GM18517 (cell line): ENCODE measurements at regions not wholly inside any gene's neighbourhood (a gene's known extent, or its start where the extent isn't known, plus 50 kb on each side); places are given as distances from the start of the nearest gene placed in this dataset.

Experiments
- ATAC-seq: cut with Tn5 transposase; IDR thresholded peaks from one replicate; pipeline ENCODE4 v1.9.1; 2021; ENCODE audit warnings: mild to moderate bottlenecking, moderate library complexity; ENCODE audit not compliant: unreplicated experiment

DNA sequence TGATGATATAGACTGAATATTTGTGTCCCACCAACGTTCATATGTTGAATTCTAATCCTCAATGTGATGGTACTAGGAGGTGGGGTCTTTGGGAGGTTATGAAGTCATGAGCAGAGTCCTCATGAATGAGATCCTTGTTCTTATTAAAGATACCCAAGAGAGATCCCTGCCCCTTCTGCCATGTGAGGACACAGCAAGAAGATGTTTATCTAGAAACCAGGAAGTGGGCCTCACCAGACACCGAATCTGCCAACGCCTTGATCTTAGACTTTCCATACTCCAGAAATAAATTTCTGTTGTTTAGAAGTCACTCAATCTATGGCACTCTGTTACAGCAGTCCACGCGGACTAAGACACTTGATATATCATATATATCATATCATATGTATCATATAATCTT, 67.7 kb upstream of the GCM1 start:
- ATAC-seq: no peak

DNA sequence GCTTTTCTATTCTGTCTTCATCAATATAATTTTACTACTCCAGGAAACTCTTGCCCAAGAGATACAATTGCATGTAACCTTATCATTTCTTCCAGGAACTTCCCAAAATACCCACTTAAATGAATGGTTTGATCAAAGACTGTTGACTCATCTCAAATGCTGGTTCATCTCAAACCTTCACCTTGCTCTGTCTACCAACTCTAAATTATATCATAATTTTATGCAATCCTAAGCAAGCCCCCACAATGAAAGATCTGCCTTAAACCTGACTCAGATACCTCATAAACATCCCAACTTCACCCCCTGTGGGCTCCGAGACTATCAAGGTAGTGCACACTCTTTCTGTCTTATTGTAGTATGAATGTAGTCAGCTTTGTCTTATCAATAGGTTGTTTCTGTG, 65.5 kb upstream of the GCM1 start:
- no peak for ATAC-seq

DNA sequence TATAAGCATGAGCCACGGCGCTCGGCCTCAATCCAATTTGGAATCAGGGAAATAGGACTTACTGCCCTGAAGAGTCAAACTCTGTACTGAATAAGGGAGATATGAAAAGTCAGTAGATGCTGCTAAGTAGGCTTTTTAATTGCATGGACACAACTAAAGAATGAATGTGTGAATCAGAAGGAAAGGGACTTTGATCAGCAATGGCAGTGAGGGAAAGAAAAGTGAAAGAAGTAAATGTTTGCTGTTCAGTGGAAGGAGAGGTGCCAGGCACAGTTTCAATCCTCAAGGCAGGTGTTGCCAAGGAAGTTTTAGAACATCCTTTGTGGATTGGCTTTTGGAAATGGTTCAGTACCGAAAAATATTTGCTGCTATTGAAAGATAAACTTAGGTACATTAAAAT, 62.2 kb upstream of the GCM1 start:
- ATAC-seq: no peak

DNA sequence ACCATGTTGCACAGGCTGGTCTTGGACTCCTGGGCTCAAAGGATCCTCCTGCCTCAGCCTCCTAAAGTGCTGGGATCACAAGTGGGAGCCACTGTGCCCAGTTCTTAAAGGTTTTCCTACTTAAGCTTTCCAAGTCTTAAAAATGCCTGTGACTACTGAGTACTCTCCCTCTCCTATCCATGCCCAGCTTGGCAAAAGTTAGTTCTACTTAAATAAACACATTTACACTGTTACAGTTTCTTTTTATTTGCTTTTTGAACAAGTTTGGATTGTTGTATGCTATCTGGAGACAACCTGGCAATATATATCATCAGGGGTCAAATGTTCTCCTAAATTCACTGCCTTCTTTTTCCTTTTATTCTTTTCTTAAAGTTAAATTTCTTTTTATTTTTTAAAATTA, 61.0 kb upstream of the GCM1 start:
- ATAC-seq: no peak

DNA sequence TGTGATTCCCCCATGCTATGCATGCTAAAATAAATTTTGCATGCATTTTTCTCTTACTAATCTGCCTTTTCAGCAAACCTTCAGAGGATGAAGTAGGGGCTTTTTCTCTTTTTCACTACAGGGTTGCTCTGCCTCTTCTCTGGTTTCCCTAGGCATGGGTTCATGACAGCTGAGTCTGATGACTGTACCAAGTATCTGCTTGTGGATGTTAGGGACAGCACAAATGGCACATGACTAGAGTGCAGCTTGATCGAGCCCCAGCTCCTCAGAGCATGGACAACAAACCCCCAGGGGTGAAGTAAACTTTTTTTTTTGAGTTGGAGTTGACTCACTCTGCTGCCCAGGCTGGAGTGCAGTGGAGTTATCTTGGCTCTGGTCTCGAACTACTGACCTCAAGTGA, 57.1 kb upstream of the GCM1 start:
- no peak for ATAC-seq

DNA sequence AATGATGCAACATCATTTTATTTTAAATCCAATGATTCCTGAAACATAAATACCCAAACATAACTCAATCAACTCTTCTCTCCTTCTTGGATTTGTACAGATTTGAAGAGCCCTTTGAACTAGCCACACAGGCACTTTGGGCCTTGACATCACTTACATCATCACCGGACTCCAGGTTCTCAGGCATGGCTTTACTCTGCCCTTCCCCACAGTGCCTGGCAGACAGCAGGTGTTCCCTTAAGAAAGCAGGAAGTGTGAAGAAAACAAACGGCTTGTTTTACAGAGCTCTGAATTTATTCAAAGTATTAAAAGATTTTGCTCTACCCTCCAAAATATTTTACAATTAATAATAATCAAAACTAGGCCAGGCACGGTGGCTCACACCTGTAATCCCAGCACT, 54.8 kb upstream of the GCM1 start:
- no peak for ATAC-seq

DNA sequence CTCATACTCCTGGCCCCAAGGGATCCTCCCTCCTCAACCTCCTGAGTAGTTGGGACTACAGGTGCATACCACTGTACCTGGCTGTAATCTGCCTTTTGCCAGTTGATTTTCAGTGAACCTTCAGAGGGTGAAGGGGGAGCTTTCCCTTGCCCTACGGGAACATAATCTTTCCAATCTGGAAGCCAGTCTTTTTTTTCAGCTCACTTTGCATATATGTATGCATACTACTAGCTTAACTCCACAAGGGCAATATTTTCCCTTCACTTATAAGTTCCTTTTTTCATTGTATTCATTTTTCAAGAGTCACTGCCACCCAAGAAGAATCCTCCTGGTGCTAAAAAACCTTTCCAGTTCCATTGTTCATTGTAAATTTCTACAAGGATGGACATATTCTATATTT, 53.4 kb upstream of the GCM1 start:
- ATAC-seq: no peak

DNA sequence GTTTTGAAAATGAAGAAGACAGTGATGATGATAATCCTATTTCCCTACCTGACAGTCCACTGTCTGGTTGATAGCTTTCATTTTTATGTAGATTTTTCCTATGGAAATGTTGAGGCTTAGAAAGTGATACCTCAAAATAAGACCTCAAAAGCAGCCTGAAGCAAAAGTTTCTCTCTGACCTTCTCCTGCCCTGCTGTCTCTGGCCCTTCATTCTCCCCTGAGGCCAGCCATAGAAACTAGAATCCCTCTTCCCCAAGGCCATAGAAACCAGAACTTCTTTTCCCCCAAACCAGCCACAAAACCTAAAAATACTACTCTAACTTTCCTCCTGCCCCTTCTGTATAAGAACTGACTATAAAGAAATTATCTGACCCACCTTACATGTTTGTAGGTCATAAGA, 52.6 kb upstream of the GCM1 start:
- ATAC-seq: no peak

DNA sequence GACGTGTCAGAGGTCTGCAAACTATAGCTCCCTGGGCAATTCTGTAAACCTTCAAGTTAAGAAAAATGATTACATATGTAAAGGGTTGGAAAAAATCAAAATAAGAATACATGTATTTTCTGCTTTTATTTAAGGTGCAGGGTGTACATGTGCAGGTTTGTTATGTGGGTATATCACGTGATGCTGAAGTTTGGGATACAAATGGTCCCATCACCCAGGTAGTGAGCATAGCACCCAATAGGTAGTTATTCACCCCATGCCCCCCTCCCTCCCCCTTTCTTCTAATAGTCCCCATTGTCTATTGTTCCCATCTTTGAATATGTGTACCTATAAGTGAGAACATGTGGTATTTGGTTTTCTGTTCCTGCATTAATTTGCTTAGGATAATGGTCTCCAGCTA, 51.1 kb upstream of the GCM1 start:
- ATAC-seq: no peak

DNA sequence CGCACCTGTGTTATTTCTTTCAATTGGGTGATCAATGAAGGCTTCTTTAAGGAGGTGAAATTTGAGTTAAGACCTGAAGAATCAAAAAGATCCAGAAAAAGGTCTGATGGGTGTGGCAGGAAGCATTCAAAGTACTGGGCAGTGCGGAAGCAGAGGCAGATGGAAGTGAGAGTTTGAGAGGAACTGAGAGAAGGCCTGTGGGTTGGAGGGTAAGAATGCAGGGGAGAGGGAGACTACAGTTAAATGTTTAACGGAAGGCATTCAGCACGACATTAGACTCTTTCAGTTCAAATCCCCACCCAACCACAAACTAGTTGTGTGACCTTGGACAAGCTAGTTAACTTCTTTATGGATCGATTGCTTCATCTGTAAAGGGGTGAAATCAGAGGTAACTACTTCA, 50.5 kb upstream of the GCM1 start:
- ATAC-seq: peak; percentile 98
